Effector memory CD4-positive, alpha-beta T cell (primary cell): ENCODE measurements at regions not wholly inside any gene's neighbourhood (a gene's known extent, or its start where the extent isn't known, plus 50 kb on each side); places are given as distances from the start of the nearest gene placed in this dataset.
"Not testable (repeated sequence)": the region's sequence is repeated elsewhere in the genome, so short reads cannot be mapped to it uniquely, and the experiment has no call there.

ENCODE experiments used
- DNase-seq, 3 donors: peaks; one replicate each; pipeline ENCODE4 v3.0.0-alpha.2; 2020
- H3K27ac ChIP-seq: 2 replicates; pipeline ENCODE4 v1.7.0; 2013; ENCODE audit warnings: mild to moderate bottlenecking, low read length, moderate library complexity; ENCODE audit not compliant: insufficient read depth, poor library complexity, severe bottlenecking
- H3K27me3 ChIP-seq: replicated peaks from 2 replicates; pipeline ENCODE4 v1.7.0; 2013; ENCODE audit warnings: mild to moderate bottlenecking, low read length; ENCODE audit not compliant: insufficient read depth, control insufficient read depth, poor library complexity, severe bottlenecking
- H3K36me3 ChIP-seq: 2 replicates; pipeline ENCODE4 v1.7.0; 2013; ENCODE audit warnings: mild to moderate bottlenecking, low read length, moderate library complexity; ENCODE audit not compliant: control insufficient read depth, insufficient read depth
- H3K4me1 ChIP-seq: 2 replicates; pipeline ENCODE4 v1.7.0; 2013; ENCODE audit warnings: low read length, mild to moderate bottlenecking; ENCODE audit not compliant: control insufficient read depth, insufficient read depth, poor library complexity, severe bottlenecking
- H3K4me3 ChIP-seq: 2 replicates; pipeline ENCODE4 v1.7.0; 2013; ENCODE audit warnings: low read length, low read depth, mild to moderate bottlenecking; ENCODE audit not compliant: insufficient read depth, poor library complexity, severe bottlenecking
- H3K9me3 ChIP-seq: 2 replicates; pipeline ENCODE4 v1.7.0; 2013; ENCODE audit warnings: mild to moderate bottlenecking, low read length, moderate library complexity; ENCODE audit not compliant: control insufficient read depth

GRCh38 chr7:65317372-65317771 is 56.3 kb upstream of the ZNF92 start:
- Histone ChIP-seq H3K27ac (no peak overlapping the region), H3K9me3 (no peaks in the 10 kb centered on the region), H3K27me3 (no peaks in the 10 kb centered on the region), H3K4me1 (no peaks in the 10 kb centered on the region), H3K36me3 (no peaks in the 10 kb centered on the region), H3K4me3 (no peak overlapping the region)
- DNase-seq, result no peak

GRCh38 chr7:65310761-65311160 is 62.9 kb upstream of the ZNF92 start:
- Histone ChIP-seq H3K27ac (no peak overlapping the region), H3K36me3 (no peaks in the 10 kb centered on the region), H3K4me1 (no peaks in the 10 kb centered on the region), H3K9me3 (no peaks in the 10 kb centered on the region), H3K4me3 (no peak overlapping the region), H3K27me3 (no peaks in the 10 kb centered on the region)
- DNase-seq, result no peak

GRCh38 chr7:65308300-65308678 is 65.4 kb upstream of the ZNF92 start:
- Histone ChIP-seq H3K4me1 (no peaks in the 10 kb centered on the region), H3K27ac (no peak overlapping the region), H3K4me3 (no peak overlapping the region), H3K9me3 (no peaks in the 10 kb centered on the region), H3K27me3 (no peaks in the 10 kb centered on the region), H3K36me3 (no peaks in the 10 kb centered on the region)
- DNase-seq, result no peak

GRCh38 chr7:65307651-65308299 is 65.9 kb upstream of the ZNF92 start:
- H3K36me3 ChIP-seq, result no peaks in the 10 kb centered on the region
- no peak overlapping the region for H3K27ac ChIP-seq
- H3K27me3 ChIP-seq, result no peaks in the 10 kb centered on the region
- H3K9me3 ChIP-seq, result no peaks in the 10 kb centered on the region
- H3K4me1 ChIP-seq, result no peaks in the 10 kb centered on the region
- peak in 2 of 3 donors; percentile 9 to 14 for DNase-seq
- H3K4me3 ChIP-seq, result no peak overlapping the region

GRCh38 chr7:65304175-65304574 is 69.5 kb upstream of the ZNF92 start:
- H3K27ac ChIP-seq, result no peak overlapping the region
- no peaks in the 10 kb centered on the region for H3K27me3 ChIP-seq
- H3K4me3 ChIP-seq, result no peak overlapping the region
- no peak for DNase-seq
- no peaks in the 10 kb centered on the region for H3K36me3 ChIP-seq
- H3K9me3 ChIP-seq, result no peaks in the 10 kb centered on the region
- no peaks in the 10 kb centered on the region for H3K4me1 ChIP-seq

GRCh38 chr7:65302883-65303282 is 70.8 kb upstream of the ZNF92 start:
- Histone ChIP-seq H3K4me3 (no peak overlapping the region), H3K36me3 (no peaks in the 10 kb centered on the region), H3K9me3 (no peaks in the 10 kb centered on the region), H3K4me1 (no peaks in the 10 kb centered on the region), H3K27me3 (no peaks in the 10 kb centered on the region), H3K27ac (no peak overlapping the region)
- no peak for DNase-seq

GRCh38 chr7:65301007-65301406 is 72.6 kb upstream of the ZNF92 start:
- Histone ChIP-seq H3K4me3 (no peak overlapping the region), H3K36me3 (no peaks in the 10 kb centered on the region), H3K9me3 (no peaks in the 10 kb centered on the region), H3K27me3 (no peaks in the 10 kb centered on the region), H3K27ac (no peak overlapping the region), H3K4me1 (no peaks in the 10 kb centered on the region)
- no peak for DNase-seq

- Histone ChIP-seq H3K4me3 (no peak overlapping the region), H3K27me3 (no peaks in the 10 kb centered on the region), H3K4me1 (no peaks in the 10 kb centered on the region), H3K36me3 (no peaks in the 10 kb centered on the region), H3K27ac (no peak overlapping the region), H3K9me3 (no peaks in the 10 kb centered on the region)
- DNase-seq, result no peak
Measured at GRCh38 chr7:65295409-65295808, 78.2 kb upstream of the ZNF92 start.

GRCh38 chr7:65290340-65290739 is 83.3 kb upstream of the ZNF92 start:
- H3K27me3 ChIP-seq, H3K9me3 ChIP-seq: not testable (repeated sequence)

GRCh38 chr7:65287023-65287422 is 86.6 kb upstream of the ZNF92 start:
- no peak overlapping the region for H3K4me3 ChIP-seq
- no peaks in the 10 kb centered on the region for H3K9me3 ChIP-seq
- H3K36me3 ChIP-seq, result no peaks in the 10 kb centered on the region
- H3K27me3 ChIP-seq, result no peaks in the 10 kb centered on the region
- no peak overlapping the region for H3K27ac ChIP-seq
- no peaks in the 10 kb centered on the region for H3K4me1 ChIP-seq
- DNase-seq, result no peak

More at GRCh38 chr7:65290340-65290739, 83.3 kb upstream of the ZNF92 start:
- not testable (repeated sequence) for H3K36me3 ChIP-seq, H3K4me1 ChIP-seq, H3K27ac ChIP-seq, H3K4me3 ChIP-seq, DNase-seq
